ENCODE measurements at regions not wholly inside any gene's neighbourhood (a gene's known extent, or its start where the extent isn't known, plus 50 kb on each side); places are given as distances from the start of the nearest gene placed in this dataset.

- TF ChIP-seq CTCF (IDR thresholded peaks at IDR 0.05) (no peak), EP300 (IDR thresholded peaks at IDR 0.05) (no peak), POLR2A (IDR thresholded peaks at IDR 0.05) (no peak), POLR2AphosphoS5 (IDR thresholded peaks at IDR 0.05) (no peak)
These were observed 1526.0 kb downstream of the CDH8 start for GRCh38 chr16:60510208-60510607.
